NCI-H748 treated with DMSO at 0.1 percent for 48 hours (cell line): ENCODE measurements at regions not wholly inside any gene's neighbourhood (a gene's known extent, or its start where the extent isn't known, plus 50 kb on each side); places are given as distances from the start of the nearest gene placed in this dataset.

ENCODE experiments used
- DNase-seq: peaks from one replicate; lab custom pipeline; 2025; lab: John Stamatoyannopoulos, UW

- no peak for DNase-seq
Observed at GRCh38 chr16:79497606-79498350, 102.8 kb downstream of the MAF start.

DNA sequence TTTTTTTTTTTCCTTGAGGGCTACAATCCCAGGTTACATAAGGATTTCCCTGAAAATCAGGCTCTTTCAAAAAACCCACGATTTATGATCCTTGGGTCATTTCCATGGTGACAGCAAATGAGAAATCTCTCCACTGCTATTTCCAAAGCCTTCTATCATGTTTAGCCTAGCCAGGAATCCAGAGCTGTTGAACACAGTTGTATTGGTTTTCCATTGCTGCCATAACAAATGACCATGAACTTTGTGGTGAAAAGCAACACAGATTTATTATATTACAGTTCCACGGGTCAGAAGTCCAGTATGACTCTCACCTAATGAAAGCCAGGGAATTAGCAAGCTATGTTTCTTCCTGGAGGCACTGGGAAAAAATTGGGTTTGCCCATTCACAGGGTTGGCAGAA is 106.6 kb downstream of the MAF start:
- no peak for DNase-seq

- no peak for DNase-seq
Observed at GRCh38 chr16:79492036-79492435, 108.5 kb downstream of the MAF start.

GRCh38 chr16:79485020-79485419 is 115.5 kb downstream of the MAF start:
- no peak for DNase-seq

GRCh38 chr16:79484237-79484636 is 116.3 kb downstream of the MAF start:
- DNase-seq, result no peak

GRCh38 chr16:79483336-79483735 is 117.2 kb downstream of the MAF start:
- no peak for DNase-seq

GRCh38 chr16:79482011-79482410 is 118.5 kb downstream of the MAF start:
- DNase-seq, result no peak

- no peak for DNase-seq
Observed at GRCh38 chr16:79480929-79481328, 119.6 kb downstream of the MAF start.

- DNase-seq, result no peak
Observed at GRCh38 chr16:79480056-79480455, 120.5 kb downstream of the MAF start.

GRCh38 chr16:79476580-79476979 is 124.0 kb downstream of the MAF start:
- no peak for DNase-seq

GRCh38 chr16:79475841-79476240 is 124.7 kb downstream of the MAF start:
- no peak for DNase-seq

GRCh38 chr16:79473456-79473855 is 127.1 kb downstream of the MAF start:
- no peak for DNase-seq

- no peak for DNase-seq
Observed at GRCh38 chr16:79472426-79472825, 128.1 kb downstream of the MAF start.

DNA sequence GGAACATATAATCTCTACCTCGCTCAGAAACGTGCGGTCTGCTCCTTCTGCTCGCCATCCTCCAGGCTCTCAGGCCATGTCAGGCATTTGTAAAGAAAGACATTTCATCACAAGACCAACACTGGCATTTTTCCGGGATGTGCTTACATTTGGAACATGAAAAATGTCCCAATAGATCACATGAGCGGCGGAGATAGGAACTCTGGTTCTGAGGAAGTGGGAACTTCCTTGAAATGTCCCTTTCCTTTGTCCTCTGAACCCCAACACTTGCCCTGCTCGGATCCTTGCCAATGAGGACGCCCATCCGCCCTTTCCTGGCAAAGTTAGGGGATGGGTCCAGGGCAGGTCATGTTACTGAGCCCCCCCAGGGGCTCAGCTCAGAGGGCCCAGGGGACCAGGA is 130.5 kb downstream of the MAF start:
- no peak for DNase-seq

- no peak for DNase-seq
Observed at GRCh38 chr16:79468631-79469030, 131.9 kb downstream of the MAF start.

- DNase-seq, result no peak
Observed at GRCh38 chr16:79468121-79468552, 132.4 kb downstream of the MAF start.

- DNase-seq, result no peak
Observed at GRCh38 chr16:79466111-79466510, 134.4 kb downstream of the MAF start.

DNA sequence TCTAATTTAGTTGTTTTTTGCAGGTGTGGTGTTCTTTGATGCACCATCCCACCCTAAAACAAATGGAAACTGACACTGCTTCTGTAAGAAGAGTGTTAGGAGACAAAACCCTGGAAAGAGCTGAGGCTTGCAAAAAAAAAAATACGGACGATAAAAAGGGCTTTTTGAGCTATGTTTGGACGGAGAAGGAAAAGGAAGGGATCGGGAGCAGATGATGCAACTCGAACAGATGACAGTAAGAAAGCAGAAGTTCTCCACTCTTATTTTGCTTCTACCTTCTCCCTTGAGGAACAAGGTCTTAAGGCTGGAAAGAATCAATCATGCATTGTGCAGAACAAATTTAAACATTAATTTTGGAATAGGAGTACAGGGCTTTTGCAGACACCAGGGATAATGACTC is 136.7 kb downstream of the MAF start:
- no peak for DNase-seq

- no peak for DNase-seq
Observed at GRCh38 chr16:79456036-79456435, 144.5 kb downstream of the MAF start.

DNA sequence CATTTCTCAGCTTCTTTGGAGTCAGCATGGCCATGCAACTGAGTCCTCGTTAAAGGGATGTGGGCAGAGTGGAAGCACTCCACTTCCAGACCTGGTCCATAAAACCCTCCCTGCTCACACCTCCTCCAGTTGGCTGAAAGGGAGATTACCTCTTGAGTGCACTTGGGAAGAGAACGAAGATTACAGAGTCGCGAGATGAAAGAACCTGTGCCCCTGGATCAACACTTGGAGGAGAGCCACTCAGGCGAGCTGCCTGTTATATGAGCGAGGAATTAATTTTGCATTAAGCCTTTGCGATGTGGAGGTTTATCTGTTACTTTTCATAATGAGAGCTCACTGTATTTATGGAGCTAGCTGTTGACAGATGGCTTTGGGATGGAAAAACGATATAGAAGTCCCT is 147.9 kb downstream of the MAF start:
- no peak for DNase-seq

- peak; percentile 18 for DNase-seq
Observed at GRCh38 chr16:79451196-79451816, 149.2 kb downstream of the MAF start.

- DNase-seq, result no peak
Observed at GRCh38 chr16:79449900-79450299, 150.6 kb downstream of the MAF start.

DNA sequence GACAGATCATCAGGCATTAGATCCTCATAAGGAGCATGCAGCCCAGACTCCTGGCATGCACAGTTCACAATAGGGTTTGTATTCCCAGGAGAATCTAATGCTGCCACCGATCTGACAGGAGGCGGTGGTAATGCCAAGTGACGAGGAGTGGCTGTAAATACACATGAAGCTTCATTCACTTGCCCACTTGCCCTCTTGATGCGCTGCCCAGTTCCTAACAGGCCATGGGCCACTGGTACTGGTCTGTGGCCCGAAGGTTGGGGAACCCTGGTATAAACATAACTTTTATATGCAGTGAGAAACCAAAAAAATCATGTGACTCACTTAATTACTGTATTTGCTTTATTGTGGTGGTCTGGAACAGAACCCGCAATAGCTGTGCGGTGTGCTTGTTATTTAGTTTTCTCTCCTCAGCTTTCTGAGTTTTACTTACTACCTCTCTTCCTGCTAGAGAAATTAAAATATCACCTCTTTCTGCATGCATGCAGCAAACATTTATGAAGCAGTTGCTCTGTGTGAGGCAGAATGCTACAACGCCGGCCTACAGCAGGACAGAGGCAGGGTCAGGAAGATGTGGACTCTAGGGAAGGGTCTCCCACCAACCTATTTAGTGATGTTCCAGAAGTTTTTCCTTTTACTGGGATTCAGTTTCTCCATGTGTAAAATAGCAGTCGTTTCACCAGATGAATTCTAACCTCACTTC is 151.3 kb downstream of the MAF start:
- no peak for DNase-seq
